Heart left ventricle (tissue), 16 donors: ENCODE measurements at regions not wholly inside any gene's neighbourhood (a gene's known extent, or its start where the extent isn't known, plus 50 kb on each side); places are given as distances from the start of the nearest gene placed in this dataset.
"Not testable (repeated sequence)": the region's sequence is repeated elsewhere in the genome, so short reads cannot be mapped to it uniquely, and the experiment has no call there.

Experiments used
- ATAC-seq, 4 donors: fragments of 200-7000 bp; cut with Tn5 transposase; one replicate each; pipeline ENCODE4 v1.9.1; 2020 to 2022; ENCODE audit warnings: moderate library complexity in 4 of 4, mild to moderate bottlenecking in 3 of 4, moderate number of reproducible peaks in 1 of 4
- DNase-seq, 5 donors: peaks; one replicate each; pipeline ENCODE4 v3.0.0-alpha.2; 2020
- H3K27ac ChIP-seq, 12 donors: fragments of 200-600 bp; sonication (generic) in 4 of 12; one replicate each; pipeline versions ENCODE4 v1.5.0 to v1.8.0; 2016 to 2022; ENCODE audit warnings: mild to moderate bottlenecking in 2 of 12
- H3K27me3 ChIP-seq, 9 donors: fragments of 200-600 bp; sonication (generic) in 2 of 9; one replicate each; pipeline versions ENCODE4 v1.5.1 to v1.8.0; 2016 to 2022; ENCODE audit warnings: mild to moderate bottlenecking in 3 of 9
- H3K36me3 ChIP-seq, 9 donors: fragments of 200-600 bp; sonication (generic) in 2 of 9; one replicate each; pipeline versions ENCODE4 v1.5.0 to v1.8.0; 2018 to 2022; ENCODE audit warnings: mild to moderate bottlenecking in 2 of 9
- H3K4me1 ChIP-seq, 12 donors: fragments of 200-600 bp; sonication (generic) in 4 of 12; one replicate each; pipeline versions ENCODE4 v1.5.0 to v1.8.0; 2016 to 2022; ENCODE audit warnings: mild to moderate bottlenecking in 3 of 12
- H3K4me3 ChIP-seq, 12 donors: fragments of 200-600 bp; sonication (generic) in 4 of 12; one replicate each; pipeline versions ENCODE4 v1.5.0 to v1.8.0; 2017 to 2022; ENCODE audit warnings: mild to moderate bottlenecking in 9 of 12, moderate library complexity in 4 of 12
- H3K9me3 ChIP-seq, 12 donors: fragments of 200-600 bp; sonication (generic) in 4 of 12; one replicate each; pipeline versions ENCODE4 v1.5.0 to v1.8.0; 2016 to 2022; ENCODE audit warnings: mild to moderate bottlenecking in 1 of 12
- CTCF ChIP-seq, 12 donors: fragments of 200-600 bp; sonication (generic) in 4 of 12; IDR thresholded peaks; one replicate each; pipeline versions ENCODE4 v1.5.0 to v1.8.0; 2018 to 2022; ENCODE audit warnings: antibody characterized with exemption in 12 of 12, mild to moderate bottlenecking in 5 of 12
- POLR2A ChIP-seq, 2 donors: fragments of 450-650 bp; IDR thresholded peaks; one replicate each; pipeline ENCODE4 v1.6.1; 2017; ENCODE audit warnings: antibody characterized with exemption in 2 of 2, mild to moderate bottlenecking in 2 of 2, moderate library complexity in 2 of 2
- WGBS, 4 donors: extraction: QIAGEN DNeasy Blood & Tissue Kit in 2 of 4; methylation state at CpG; one replicate each; pipeline versions ENCODE4 v1.1.5 to v1.1.7; 2013 to 2018; 5-methylcytosine and 5-hydroxymethylcytosine counted together
- intact Hi-C, 10 donors: fragments of 100-400 bp; cut with DNase I; formaldehyde crosslinking; loops; one replicate each; pipeline versions ENCODE4 v1.11.1 to v1.14.2; 2022
- donor health status: ischemic (EF 13 %, LVEDD 7.1; RV severe dilation, severe dysfunction).
- donor health status: healthy with polysubstance abuse.
- donor health status: DM: no; HTN: yes; CAD: no.
- donor health status: DM: no; HTN: no; CAD: no.
- donor health status: ischemic (EF 25% LVEDD 6.9; RV normal size, moderate dysfunction).
- donor health status: ischemic (EF 25% LVEDD 5.7; RV mildly dilated, moderate dysfunction).
- donor health status: healthy.
- donor health status: DM: yes; HTN: yes; CAD: no.
- donor health status: ischemic (EF 35%, LVEDD 5.7; RV mildly dilated, moderate dysfunction).
- donor health status: nonischemic (EF 11% LVEDD 7.7; RV severe dilation, severe dysfunction).
- donor health status: DM: yes; HTN: yes; CAD: no.
- donor health status: PGD.
- donor health status: ischemic (EF 29% LVEDD 5.4; RV normal size, mild dysfunction).
- donor health status: nonischemic (EF 23%, LVEDD 6.1; RV moderate dilation, normal function).

- H3K27ac ChIP-seq = no peak overlapping the region
- WGBS, 4 donors = 18 to 42% (median 24%) methylated on average over 6 of the region's 6 CpGs
- ATAC-seq (no peak), DNase-seq (no peak)
- no peak overlapping the region for H3K4me3 ChIP-seq
- TF ChIP-seq CTCF (IDR thresholded peaks at IDR 0.05) (no peak), POLR2A (IDR thresholded peaks at IDR 0.05) (no peak)
- H3K27me3 ChIP-seq = no peaks in the 10 kb centered on the region
- intact Hi-C loops = no loop called here
- no peaks in the 10 kb centered on the region for H3K36me3 ChIP-seq
- no peaks in the 10 kb centered on the region for H3K4me1 ChIP-seq
- H3K9me3 ChIP-seq = no peaks in the 10 kb centered on the region
Observed at GRCh38 chrX:146615628-146616348, 193.8 kb upstream of the CXorf51B start.

GRCh38 chrX:146619943-146620342 lies 189.6 kb upstream of the CXorf51B start:
- H3K4me3 ChIP-seq, intact Hi-C loops, H3K27me3 ChIP-seq, H3K36me3 ChIP-seq, H3K4me1 ChIP-seq, DNase-seq, H3K27ac ChIP-seq, H3K9me3 ChIP-seq: not testable (repeated sequence)
- ATAC-seq = peak in 1 of 4 donors; percentile 22
- WGBS, 4 donors = 80 to 91% (median 83%) methylated on average over 13 to 29 of the region's 29 CpGs

- intact Hi-C loops = no loop called here
- Histone ChIP-seq H3K27me3 (no peaks in the 10 kb centered on the region), H3K9me3 (peaks cover 0 to 22% (median 0%) of the 10 kb centered on the region in 12 donors), H3K4me1 (no peaks in the 10 kb centered on the region), H3K36me3 (no peaks in the 10 kb centered on the region), H3K27ac (no peak overlapping the region), H3K4me3 (no peak overlapping the region)
- TF ChIP-seq CTCF (IDR thresholded peaks at IDR 0.05) = no peak
- no peak for TF ChIP-seq POLR2A (IDR thresholded peaks at IDR 0.05)
- ATAC-seq (no peak), DNase-seq (no peak)
- WGBS, 4 donors = 19 to 49% (median 28%) methylated on average over 1 of the region's 1 CpG
Observed at GRCh38 chrX:146658379-146658778, 151.2 kb upstream of the CXorf51B start.

- DNase-seq = no peak
- H3K9me3 ChIP-seq = peaks cover 0 to 8% (median 0%) of the 10 kb centered on the region in 12 donors
- WGBS, 4 donors = 50 to 85% (median 78%) methylated on average over 1 to 2 of the region's 2 CpGs
- TF ChIP-seq POLR2A (IDR thresholded peaks at IDR 0.05) = no peak
- no peak for TF ChIP-seq CTCF (IDR thresholded peaks at IDR 0.05)
- ATAC-seq = no peak
- no peaks in the 10 kb centered on the region for H3K4me1 ChIP-seq
- no peaks in the 10 kb centered on the region for H3K36me3 ChIP-seq
- intact Hi-C loops = no loop called here
- H3K4me3 ChIP-seq = no peak overlapping the region
- no peak overlapping the region for H3K27ac ChIP-seq
- no peaks in the 10 kb centered on the region for H3K27me3 ChIP-seq
Observed at GRCh38 chrX:146707781-146708180, 101.8 kb upstream of the CXorf51B start.

- DNase-seq, H3K4me3 ChIP-seq, intact Hi-C loops, H3K4me1 ChIP-seq, H3K27me3 ChIP-seq, H3K27ac ChIP-seq, H3K36me3 ChIP-seq, ATAC-seq, H3K9me3 ChIP-seq: not testable (repeated sequence)
- 61 to 69% (median 62%) methylated on average over 5 of the region's 5 CpGs for WGBS, 4 donors
Observed at GRCh38 chrX:146708866-146709265, 100.7 kb upstream of the CXorf51B start.
